ENCODE measurements at regions not wholly inside any gene's neighbourhood (a gene's known extent, or its start where the extent isn't known, plus 50 kb on each side); places are given as distances from the start of the nearest gene placed in this dataset.

GRCh38 chr14:34165847-34166350, 215.0 kb upstream of the EGLN3 start:
- Mint-ChIP-seq H3K9me3 (ENCODE audit: insufficient read depth) (no peaks in the 10 kb centered on the region), H3K4me3 (no peak overlapping the region), H3K27me3 (peaks cover 13% of the 10 kb centered on the region), H3K4me1 (no peaks in the 10 kb centered on the region), H3K27ac (no peak overlapping the region)
- Histone ChIP-seq H3K4me3 (ENCODE audit: control extremely low read depth in 1 of 5, extremely low read depth in 1 of 5, insufficient read depth in 1 of 5, low read depth in 2 of 5, low read length in 4 of 5) (no peak overlapping the region), H3K36me3 (replicated peaks in 1 of 2; ENCODE audit: control extremely low read depth in 1 of 2, control insufficient read depth in 1 of 2, extremely low read depth in 1 of 2, insufficient read depth in 2 of 2, low read length in 1 of 2) (no peaks in the 10 kb centered on the region), H3K4me1 (ENCODE audit: control insufficient read depth in 2 of 2, insufficient read depth in 2 of 2, low read length in 2 of 2) (no peaks in the 10 kb centered on the region), H3K9ac (ENCODE audit: low read length) (no peak overlapping the region), H2AFZ (ENCODE audit: insufficient read depth, low read depth, low read length, poor library complexity, severe bottlenecking) (no peak overlapping the region), H3K4me2 (replicated peaks; ENCODE audit: low read depth, low read length, poor library complexity, severe bottlenecking) (no peak overlapping the region), H4K20me1 (ENCODE audit: control insufficient read depth, insufficient read depth, low read length, poor library complexity, severe bottlenecking) (no peaks in the 10 kb centered on the region), H3K27me3 (replicated peaks in 1 of 4; ENCODE audit: control extremely low read depth in 1 of 4, control insufficient read depth in 3 of 4, insufficient read depth in 4 of 4, low read length in 3 of 4) (no peaks in the 10 kb centered on the region), H3K9me3 (ENCODE audit: control extremely low read depth in 1 of 3, control insufficient read depth in 2 of 3, insufficient read depth in 1 of 3, low read length in 2 of 3) (no peaks in the 10 kb centered on the region), H3K27ac (ENCODE audit: low read length in 2 of 2) (no peak overlapping the region), H3K79me2 (ENCODE audit: control insufficient read depth, insufficient read depth, low read length) (no peaks in the 10 kb centered on the region)
- TF ChIP-seq EZH2 (IDR thresholded peaks at IDR 0.05; ENCODE audit: borderline replicate concordance, insufficient read depth, low read depth, low read length, poor library complexity, severe bottlenecking): no peak
- TF ChIP-seq, protein P1, sequence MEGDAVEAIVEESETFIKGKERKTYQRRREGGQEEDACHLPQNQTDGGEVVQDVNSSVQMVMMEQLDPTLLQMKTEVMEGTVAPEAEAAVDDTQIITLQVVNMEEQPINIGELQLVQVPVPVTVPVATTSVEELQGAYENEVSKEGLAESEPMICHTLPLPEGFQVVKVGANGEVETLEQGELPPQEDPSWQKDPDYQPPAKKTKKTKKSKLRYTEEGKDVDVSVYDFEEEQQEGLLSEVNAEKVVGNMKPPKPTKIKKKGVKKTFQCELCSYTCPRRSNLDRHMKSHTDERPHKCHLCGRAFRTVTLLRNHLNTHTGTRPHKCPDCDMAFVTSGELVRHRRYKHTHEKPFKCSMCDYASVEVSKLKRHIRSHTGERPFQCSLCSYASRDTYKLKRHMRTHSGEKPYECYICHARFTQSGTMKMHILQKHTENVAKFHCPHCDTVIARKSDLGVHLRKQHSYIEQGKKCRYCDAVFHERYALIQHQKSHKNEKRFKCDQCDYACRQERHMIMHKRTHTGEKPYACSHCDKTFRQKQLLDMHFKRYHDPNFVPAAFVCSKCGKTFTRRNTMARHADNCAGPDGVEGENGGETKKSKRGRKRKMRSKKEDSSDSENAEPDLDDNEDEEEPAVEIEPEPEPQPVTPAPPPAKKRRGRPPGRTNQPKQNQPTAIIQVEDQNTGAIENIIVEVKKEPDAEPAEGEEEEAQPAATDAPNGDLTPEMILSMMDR (IDR thresholded peaks at IDR 0.05): no peak
- ATAC-seq (ENCODE audit: low read depth): no peak
- ChIA-PET CTCF (no interaction called here), POLR2A (no interaction called here)
- 7% methylated on average over 1 of the region's 5 CpGs for WGBS (ENCODE audit: insufficient coverage)
- no peak for DNase-seq
- intact Hi-C loops (cut with micrococcal nuclease): no loop called here

DNA sequence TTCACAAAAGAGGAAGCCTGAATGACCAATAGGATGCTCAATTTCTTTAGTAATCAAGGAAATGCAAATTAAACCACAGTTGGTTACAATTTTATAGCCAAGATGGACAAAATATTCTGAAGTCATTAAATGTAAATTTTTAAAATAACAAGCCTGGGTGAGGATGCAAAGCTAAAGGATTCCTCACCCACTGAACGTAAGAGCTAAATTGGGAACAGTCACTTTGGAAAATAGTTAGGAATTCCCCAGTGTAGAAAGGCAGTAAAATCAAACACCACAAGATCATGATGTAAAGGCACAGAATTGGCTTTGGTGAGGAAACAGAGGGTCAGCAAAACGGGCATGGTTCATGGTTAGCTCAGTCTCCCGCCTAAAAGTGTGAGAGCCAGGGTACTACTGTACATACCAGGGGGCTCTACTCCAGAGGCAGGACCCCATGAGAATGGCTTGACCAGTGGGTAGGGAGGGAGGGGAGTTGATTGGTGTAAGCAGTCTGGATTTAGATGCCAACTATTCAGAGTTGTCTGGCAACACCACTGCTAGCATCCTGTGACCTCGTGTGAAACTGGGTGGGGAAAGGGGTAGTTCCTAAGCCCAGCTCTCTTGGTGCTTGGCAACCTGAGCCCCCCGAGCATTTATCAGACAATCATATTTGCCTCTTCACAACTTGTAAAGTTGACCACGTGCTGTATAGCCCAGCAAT, 213.4 kb upstream of the EGLN3 start:
- intact Hi-C loops (cut with micrococcal nuclease): no loop called here
- Histone ChIP-seq H3K9ac (ENCODE audit: low read length) (no peak overlapping the region), H3K9me3 (ENCODE audit: control extremely low read depth in 1 of 3, control insufficient read depth in 2 of 3, insufficient read depth in 1 of 3, low read length in 2 of 3) (no peaks in the 10 kb centered on the region), H3K27ac (ENCODE audit: low read length in 2 of 2) (no peak overlapping the region), H4K20me1 (ENCODE audit: control insufficient read depth, insufficient read depth, low read length, poor library complexity, severe bottlenecking) (no peaks in the 10 kb centered on the region), H3K36me3 (replicated peaks in 1 of 2; ENCODE audit: control extremely low read depth in 1 of 2, control insufficient read depth in 1 of 2, extremely low read depth in 1 of 2, insufficient read depth in 2 of 2, low read length in 1 of 2) (no peaks in the 10 kb centered on the region), H3K27me3 (replicated peaks in 1 of 4; ENCODE audit: control extremely low read depth in 1 of 4, control insufficient read depth in 3 of 4, insufficient read depth in 4 of 4, low read length in 3 of 4) (no peaks in the 10 kb centered on the region), H3K4me3 (ENCODE audit: control extremely low read depth in 1 of 5, extremely low read depth in 1 of 5, insufficient read depth in 1 of 5, low read depth in 2 of 5, low read length in 4 of 5) (no peak overlapping the region), H3K79me2 (ENCODE audit: control insufficient read depth, insufficient read depth, low read length) (no peaks in the 10 kb centered on the region), H3K4me2 (replicated peaks; ENCODE audit: low read depth, low read length, poor library complexity, severe bottlenecking) (no peak overlapping the region), H2AFZ (ENCODE audit: insufficient read depth, low read depth, low read length, poor library complexity, severe bottlenecking) (no peak overlapping the region), H3K4me1 (ENCODE audit: control insufficient read depth in 2 of 2, insufficient read depth in 2 of 2, low read length in 2 of 2) (no peaks in the 10 kb centered on the region)
- DNase-seq (no peak), ATAC-seq (ENCODE audit: low read depth) (no peak)
- 83% methylated on average over 2 of the region's 6 CpGs for WGBS (ENCODE audit: insufficient coverage)
- H3K27me3 Mint-ChIP-seq: peaks cover 13% of the 10 kb centered on the region
- no peaks in the 10 kb centered on the region for H3K9me3 Mint-ChIP-seq (ENCODE audit: insufficient read depth)
- TF ChIP-seq EZH2 (IDR thresholded peaks at IDR 0.05; ENCODE audit: borderline replicate concordance, insufficient read depth, low read depth, low read length, poor library complexity, severe bottlenecking): no peak
- TF ChIP-seq, protein P1 (IDR thresholded peaks at IDR 0.05): no peak
- H3K4me1 Mint-ChIP-seq: no peaks in the 10 kb centered on the region
- H3K27ac Mint-ChIP-seq: no peak overlapping the region
- CTCF ChIA-PET: no interaction called here
- no peak overlapping the region for H3K4me3 Mint-ChIP-seq
- POLR2A ChIA-PET: no interaction called here
